SU-DHL-6 (cell line): ENCODE measurements at regions not wholly inside any gene's neighbourhood (a gene's known extent, or its start where the extent isn't known, plus 50 kb on each side); places are given as distances from the start of the nearest gene placed in this dataset.
A peak's percentile ranks its signal among the peaks of the same experiment; 100 is the strongest.

Experiments
- H2AFZ ChIP-seq: fragments of 200-600 bp; sonication (generic); 2 replicates; pipeline ENCODE4 v1.6.1; 2014; ENCODE audit warnings: low read depth, mild to moderate bottlenecking, moderate library complexity, mixed read lengths, antibody characterized with exemption, low read length; ENCODE audit not compliant: severe bottlenecking
- H3F3A ChIP-seq: fragments of 200-600 bp; shearing (Covaris generic); 2 replicates; pipeline ENCODE4 v1.6.0; 2016; ENCODE audit warnings: antibody characterized with exemption, mild to moderate bottlenecking; ENCODE audit not compliant: insufficient read depth
- H3K27ac ChIP-seq: fragments of 200-600 bp; sonication (generic); 2 replicates; pipeline ENCODE4 v1.5.1; 2016; ENCODE audit warnings: low read depth, mild to moderate bottlenecking, low read length, moderate library complexity, mixed read lengths
- H3K27me3 ChIP-seq: fragments of 200-600 bp; sonication (generic), shearing (Covaris generic); 2 replicates; pipeline ENCODE4 v1.6.0; 2014; ENCODE audit warnings: mild to moderate bottlenecking, low read length
- H3K36me3 ChIP-seq: fragments of 200-600 bp; sonication (generic); 2 replicates; pipeline ENCODE4 v1.6.1; 2014; ENCODE audit warnings: mild to moderate bottlenecking, low read length, mixed read lengths
- H3K4me2 ChIP-seq: fragments of 300-600, 200-600 bp; shearing (Covaris generic), sonication (generic); 2 replicates; pipeline ENCODE4 v1.6.0; 2014; ENCODE audit warnings: low read length, low read depth, mild to moderate bottlenecking; ENCODE audit not compliant: poor library complexity, severe bottlenecking
- H3K4me3 ChIP-seq: fragments of 200-600 bp; sonication (generic); 2 replicates; pipeline ENCODE4 v1.5.1; 2014; ENCODE audit warnings: antibody characterized with exemption, low read length, mild to moderate bottlenecking, mixed read lengths; ENCODE audit not compliant: insufficient read depth, poor library complexity, severe bottlenecking
- H3K79me2 ChIP-seq: fragments of 200-600 bp; sonication (generic); 2 replicates; pipeline ENCODE4 v1.6.1; 2014; ENCODE audit warnings: mild to moderate bottlenecking, low read length, moderate library complexity; ENCODE audit not compliant: insufficient read depth
- H3K9ac ChIP-seq: fragments of 200-600 bp; sonication (generic); 2 replicates; pipeline ENCODE4 v1.7.0; 2014; ENCODE audit warnings: mild to moderate bottlenecking, low read length
- H3K9me2 ChIP-seq: fragments of 200-600 bp; sonication (generic); replicated peaks from 2 replicates; pipeline ENCODE4 v1.6.1; 2014; ENCODE audit warnings: low read length; ENCODE audit not compliant: insufficient read depth
- H3K9me3 ChIP-seq: fragments of 200-600 bp; sonication (generic); 2 replicates; pipeline ENCODE4 v1.6.1; 2014; ENCODE audit warnings: low read length, mixed read lengths; ENCODE audit not compliant: insufficient read depth
- H4K20me1 ChIP-seq: fragments of 200-600 bp; sonication (generic); 2 replicates; pipeline ENCODE4 v1.6.1; 2014; ENCODE audit warnings: low read depth, mild to moderate bottlenecking, antibody characterized with exemption, low read length, moderate library complexity, mixed read lengths
- CTCF ChIP-seq: fragments of 200-600 bp; sonication (generic); IDR thresholded peaks from one replicate; pipeline ENCODE4 v1.5.1; 2017; ENCODE audit warnings: antibody characterized with exemption, mild to moderate bottlenecking, low read length, moderate library complexity; ENCODE audit not compliant: insufficient read depth, poor library complexity, severe bottlenecking
- EZH2phosphoT487 ChIP-seq: fragments of 200-600 bp; sonication (generic), shearing (Covaris generic); conservative IDR thresholded peaks from 2 replicates; pipeline ENCODE4 v1.6.1; 2018; ENCODE audit warnings: mild to moderate bottlenecking, antibody characterized with exemption, low read length, moderate library complexity, mixed read lengths

GRCh38 chr15:70400766-70401541, 303.2 kb upstream of the TLE3 start:
- H3K27me3 ChIP-seq: 0 out of 2 replicates have a peak, but pooled peaks cover 2% of the 10 kb centered on the region

GRCh38 chr15:70399204-70399603, 301.5 kb upstream of the TLE3 start:
- Histone ChIP-seq H3K4me2 (no peak overlapping the region), H3K9me3 (no peaks in the 10 kb centered on the region), H4K20me1 (no peaks in the 10 kb centered on the region), H3K9ac (no peak overlapping the region), H3F3A (no peaks in the 10 kb centered on the region), H3K79me2 (no peaks in the 10 kb centered on the region), H2AFZ (no peak overlapping the region), H3K4me3 (no peak overlapping the region), H3K36me3 (no peaks in the 10 kb centered on the region), H3K9me2 (no peaks in the 10 kb centered on the region), H3K27me3 (0 out of 2 replicates have a peak, but pooled peaks cover 2% of the 10 kb centered on the region), H3K27ac (no peak overlapping the region)
- no peak for TF ChIP-seq CTCF
- TF ChIP-seq EZH2phosphoT487: no peak

More at GRCh38 chr15:70400766-70401541, 303.2 kb upstream of the TLE3 start:
- Histone ChIP-seq H4K20me1 (no peaks in the 10 kb centered on the region), H3K9ac (no peak overlapping the region), H2AFZ (no peak overlapping the region), H3K9me3 (no peaks in the 10 kb centered on the region), H3K27ac (no peak overlapping the region), H3F3A (no peaks in the 10 kb centered on the region), H3K36me3 (no peaks in the 10 kb centered on the region), H3K9me2 (no peaks in the 10 kb centered on the region), H3K79me2 (no peaks in the 10 kb centered on the region), H3K4me3 (no peak overlapping the region), H3K4me2 (no peak overlapping the region)
- TF ChIP-seq CTCF (no peak), EZH2phosphoT487 (no peak)

- no peak overlapping the region for H2AFZ ChIP-seq
- H3K36me3 ChIP-seq: no peaks in the 10 kb centered on the region
- H3K4me2 ChIP-seq: no peak overlapping the region
- 0 out of 2 replicates have a peak, but pooled peaks cover 2% of the 10 kb centered on the region for H3K27me3 ChIP-seq
- H3K79me2 ChIP-seq: no peaks in the 10 kb centered on the region
- no peaks in the 10 kb centered on the region for H3K9me2 ChIP-seq
- H3F3A ChIP-seq: no peaks in the 10 kb centered on the region
- H3K9me3 ChIP-seq: no peaks in the 10 kb centered on the region
- no peak overlapping the region for H3K27ac ChIP-seq
- no peaks in the 10 kb centered on the region for H4K20me1 ChIP-seq
- no peak overlapping the region for H3K4me3 ChIP-seq
- TF ChIP-seq CTCF: no peak
- TF ChIP-seq EZH2phosphoT487: no peak
- H3K9ac ChIP-seq: peak overlapping the region; percentile 2; the same call in 1 of the 2 replicates
These were observed 301.0 kb upstream of the TLE3 start for GRCh38 chr15:70398694-70399093.
